ENCODE measurements at regions not wholly inside any gene's neighbourhood (a gene's known extent, or its start where the extent isn't known, plus 50 kb on each side); places are given as distances from the start of the nearest gene placed in this dataset.
"Not testable (repeated sequence)": the region's sequence is repeated elsewhere in the genome, so short reads cannot be mapped to it uniquely, and the experiment has no call there.

- peaks cover 24% of the 10 kb centered on the region for H3K9me3 Mint-ChIP-seq (ENCODE audit: low read depth)
- H3K36me3 Mint-ChIP-seq (ENCODE audit: insufficient read depth) = peaks cover 2% of the 10 kb centered on the region
- H3K27ac Mint-ChIP-seq = no peak overlapping the region
- peaks cover 2% of the 10 kb centered on the region for H3K4me1 Mint-ChIP-seq (ENCODE audit: low read depth)
- no peak for TF ChIP-seq CTCF (IDR thresholded peaks at IDR 0.05; ENCODE audit: unreplicated experiment)
- no peak overlapping the region for H3K4me3 Mint-ChIP-seq (ENCODE audit: low read depth)
- no peaks in the 10 kb centered on the region for H3K27me3 Mint-ChIP-seq
- DNase-seq (ENCODE audit: low spot score, unreplicated experiment) = no peak
Measured at GRCh38 chr5:86461169-86461956, 156.4 kb upstream of the COX7C start.

GRCh38 chr5:86463339-86463738 is 154.4 kb upstream of the COX7C start:
- Mint-ChIP-seq H3K27ac (no peak overlapping the region), H3K9me3 (ENCODE audit: low read depth) (peaks cover 26% of the 10 kb centered on the region), H3K27me3 (no peaks in the 10 kb centered on the region), H3K4me3 (ENCODE audit: low read depth) (no peak overlapping the region), H3K36me3 (ENCODE audit: insufficient read depth) (peaks cover 4% of the 10 kb centered on the region), H3K4me1 (ENCODE audit: low read depth) (peaks cover 2% of the 10 kb centered on the region)
- peak; percentile 9 for TF ChIP-seq CTCF (IDR thresholded peaks at IDR 0.05; ENCODE audit: unreplicated experiment)
- no peak for DNase-seq (ENCODE audit: low spot score, unreplicated experiment)

- H3K4me3 Mint-ChIP-seq (ENCODE audit: low read depth) = no peak overlapping the region
- no peak overlapping the region for H3K27ac Mint-ChIP-seq
- no peaks in the 10 kb centered on the region for H3K27me3 Mint-ChIP-seq
- peaks cover 4% of the 10 kb centered on the region for H3K36me3 Mint-ChIP-seq (ENCODE audit: insufficient read depth)
- peaks cover 18% of the 10 kb centered on the region for H3K9me3 Mint-ChIP-seq (ENCODE audit: low read depth)
- DNase-seq (ENCODE audit: low spot score, unreplicated experiment) = no peak
- no peak for TF ChIP-seq CTCF (IDR thresholded peaks at IDR 0.05; ENCODE audit: unreplicated experiment)
- peaks cover 11% of the 10 kb centered on the region for H3K4me1 Mint-ChIP-seq (ENCODE audit: low read depth)
Measured at GRCh38 chr5:86465052-86465838, 152.5 kb upstream of the COX7C start.

GRCh38 chr5:86466721-86467120 is 151.0 kb upstream of the COX7C start:
- not testable (repeated sequence) for H3K27me3 Mint-ChIP-seq; H3K4me3 Mint-ChIP-seq (ENCODE audit: low read depth); H3K36me3 Mint-ChIP-seq (ENCODE audit: insufficient read depth); DNase-seq (ENCODE audit: low spot score, unreplicated experiment); H3K4me1 Mint-ChIP-seq (ENCODE audit: low read depth); H3K27ac Mint-ChIP-seq
- peaks cover 18% of the 10 kb centered on the region for H3K9me3 Mint-ChIP-seq (ENCODE audit: low read depth)

DNA sequence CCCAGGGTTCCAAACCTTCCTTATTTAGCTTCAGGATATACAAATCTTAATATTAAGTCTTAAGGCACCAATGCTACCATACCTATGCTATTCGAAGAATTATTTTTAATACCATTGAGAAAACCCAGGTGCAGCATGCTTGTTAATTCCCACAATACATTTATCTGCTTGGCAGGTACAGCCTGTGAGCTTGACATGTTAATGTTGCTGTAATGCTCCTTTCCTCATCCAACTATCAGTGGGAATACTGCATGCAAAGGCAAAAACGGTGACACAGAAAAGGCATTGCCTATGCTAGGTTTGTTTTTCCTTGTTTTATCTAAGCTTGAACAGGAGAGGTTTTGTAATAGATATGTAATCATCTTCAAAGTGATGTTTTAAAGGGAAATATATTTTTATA is 135.7 kb upstream of the COX7C start:
- no peak for TF ChIP-seq CTCF (IDR thresholded peaks at IDR 0.05; ENCODE audit: unreplicated experiment)
- no peaks in the 10 kb centered on the region for H3K9me3 Mint-ChIP-seq (ENCODE audit: low read depth)

More for the DNA sequence above, 135.7 kb upstream of the COX7C start:
- no peaks in the 10 kb centered on the region for H3K27me3 Mint-ChIP-seq
- no peak overlapping the region for H3K27ac Mint-ChIP-seq
- no peak for DNase-seq (ENCODE audit: low spot score, unreplicated experiment)
- H3K36me3 Mint-ChIP-seq (ENCODE audit: insufficient read depth) = no peaks in the 10 kb centered on the region
- no peaks in the 10 kb centered on the region for H3K4me1 Mint-ChIP-seq (ENCODE audit: low read depth)
- H3K4me3 Mint-ChIP-seq (ENCODE audit: low read depth) = no peak overlapping the region

All from progenitor cell of endocrine pancreas (in vitro differentiated cells).